ENCODE measurements at regions not wholly inside any gene's neighbourhood (a gene's known extent, or its start where the extent isn't known, plus 50 kb on each side); places are given as distances from the start of the nearest gene placed in this dataset.

- DNase-seq (ENCODE audit: low read depth, low spot score) (peak; percentile 7), FAIRE-seq (peak; percentile 94), ATAC-seq (peak; percentile 100)
- Histone ChIP-seq H3K36me3 (ENCODE audit: control insufficient read depth in 2 of 2, insufficient read depth in 2 of 2, low read length in 1 of 2) (no peaks in the 10 kb centered on the region), H3K4me1 (ENCODE audit: control insufficient read depth, insufficient read depth, low read length) (no peaks in the 10 kb centered on the region), H3K4me2 (ENCODE audit: control insufficient read depth, insufficient read depth) (no peak overlapping the region), H3K27ac (ENCODE audit: control insufficient read depth, insufficient read depth) (no peak overlapping the region), H3K27me3 (replicated peaks in 1 of 2; ENCODE audit: control insufficient read depth in 2 of 2, insufficient read depth in 2 of 2, low read length in 1 of 2) (no peaks in the 10 kb centered on the region), H3K4me3 (no peak overlapping the region), H3K9me3 (replicated peaks; ENCODE audit: control insufficient read depth, insufficient read depth, low read length) (no peaks in the 10 kb centered on the region), H3K9ac (ENCODE audit: control insufficient read depth, insufficient read depth, low read length) (no peak overlapping the region), H2AFZ (ENCODE audit: control insufficient read depth, low read depth, low read length) (0 out of 2 replicates have a peak overlapping the region, but pooled peaks have one; percentile 0), H3K79me2 (ENCODE audit: control insufficient read depth, insufficient read depth, low read length) (no peaks in the 10 kb centered on the region), H4K20me1 (ENCODE audit: control insufficient read depth, insufficient read depth) (no peaks in the 10 kb centered on the region)
- no TSS peak for BruUV-seq (replicated peaks)
- in situ Hi-C loops (cut with MboI) (no loop called here), intact Hi-C loops (cut with micrococcal nuclease; ENCODE audit: unreplicated experiment) (loop anchor here (1.0 kb wide), 1 partner anchor 69 kb away; no protein-coding TSS in a partner anchor)
- ChIA-PET SMC1A (ENCODE audit: uncharacterized antibody, unreplicated experiment) (interaction anchor here (0.9 to 1.6 kb wide), 6 partner anchors 22 to 751 kb away, joined by 3 to 22 read pairs (median 3); no protein-coding TSS in a partner anchor), RAD21 (ENCODE audit: unreplicated experiment) (interaction anchor here (1.0 kb wide), 2 partner anchors 533 to 1878 kb away, joined by 3 to 8 read pairs; no protein-coding TSS in a partner anchor), POLR2A (no interaction called here), CTCF (interaction anchor here (0.6 to 3.2 kb wide), 28 partner anchors 9 to 1878 kb away, joined by 3 to 29 read pairs (median 4); no protein-coding TSS in a partner anchor)
- WGBS (ENCODE audit: insufficient coverage, insufficient replicate concordance, low lambda C conversion rate, missing lambda C conversion rate), result 9% methylated on average over 15 of the region's 15 CpGs
- TF ChIP-seq SREBF1 (IDR thresholded peaks at IDR 0.05; ENCODE audit: low read length), result no peak
- no peak for TF ChIP-seq NKRF (conservative IDR thresholded peaks at IDR 0.05)
- TF ChIP-seq CREB1 (IDR thresholded peaks at IDR 0.05; ENCODE audit: low read depth), result 0 out of 2 replicates have a peak, but pooled peaks have one; percentile 37
- no peak for TF ChIP-seq JUNB (IDR thresholded peaks at IDR 0.05)
- peak; percentile 67 for TF ChIP-seq SMC3 (IDR thresholded peaks at IDR 0.05; ENCODE audit: borderline replicate concordance, low read length)
- TF ChIP-seq CREM (IDR thresholded peaks at IDR 0.05; ENCODE audit: low read depth), result peak; percentile 58
- TF ChIP-seq SMARCA5 (IDR thresholded peaks at IDR 0.05), result peak; percentile 47; the same call in 1 of the 2 replicates
- no peak for TF ChIP-seq MXI1 (IDR thresholded peaks at IDR 0.05; ENCODE audit: low read depth, low read length)
- no peak for TF ChIP-seq MYC (IDR thresholded peaks at IDR 0.05; ENCODE audit: insufficient read depth, insufficient read length, insufficient replicate concordance, low read length, severe bottlenecking)
- TF ChIP-seq ZSCAN29 (IDR thresholded peaks at IDR 0.05), result 0 out of 2 replicates have a peak, but pooled peaks have one; percentile 62
- TF ChIP-seq E2F8 (IDR thresholded peaks at IDR 0.05; ENCODE audit: low read depth, partially characterized antibody), result no peak
- peak; percentile 90 to 98 (median 94); a peak in 5 of 6 replicates for TF ChIP-seq CTCF (IDR thresholded peaks at IDR 0.05 in 2 of 3, conservative IDR thresholded peaks at IDR 0.05 in 1 of 3; ENCODE audit: control insufficient read depth in 2 of 3, extremely low read depth in 1 of 3, insufficient read depth in 1 of 3, low read depth in 3 of 3, low read length in 3 of 3)
- no peak for TF ChIP-seq TBL1XR1 (IDR thresholded peaks at IDR 0.05; ENCODE audit: low read depth, low read length)
- no peak for TF ChIP-seq BACH1 (IDR thresholded peaks at IDR 0.05; ENCODE audit: borderline replicate concordance)
- no peak for TF ChIP-seq DPF2 (IDR thresholded peaks at IDR 0.05)
- TF ChIP-seq YY1 (IDR thresholded peaks at IDR 0.05; ENCODE audit: low read depth, low read length), result peak; percentile 50; the same call in 1 of the 2 replicates
- peak; percentile 42; the same call in 1 of the 2 replicates for TF ChIP-seq LARP7 (IDR thresholded peaks at IDR 0.05)
- 0 out of 4 replicates have a peak, but pooled peaks of 1 of the 2 experiments have one; percentile 19 for TF ChIP-seq BHLHE40 (IDR thresholded peaks at IDR 0.05; ENCODE audit: borderline replicate concordance in 1 of 2, low read depth in 2 of 2, low read length in 1 of 2)
Observed at GRCh38 chr9:117487555-117488175, 72.8 kb upstream of the ASTN2 start.
